ENCODE measurements at regions not wholly inside any gene's neighbourhood (a gene's known extent, or its start where the extent isn't known, plus 50 kb on each side); places are given as distances from the start of the nearest gene placed in this dataset.

- TF ChIP-seq EP300 (IDR thresholded peaks at IDR 0.05) (no peak), POLR2A (IDR thresholded peaks at IDR 0.05) (no peak), POLR2AphosphoS5 (IDR thresholded peaks at IDR 0.05) (no peak)
- TF ChIP-seq, protein P1, sequence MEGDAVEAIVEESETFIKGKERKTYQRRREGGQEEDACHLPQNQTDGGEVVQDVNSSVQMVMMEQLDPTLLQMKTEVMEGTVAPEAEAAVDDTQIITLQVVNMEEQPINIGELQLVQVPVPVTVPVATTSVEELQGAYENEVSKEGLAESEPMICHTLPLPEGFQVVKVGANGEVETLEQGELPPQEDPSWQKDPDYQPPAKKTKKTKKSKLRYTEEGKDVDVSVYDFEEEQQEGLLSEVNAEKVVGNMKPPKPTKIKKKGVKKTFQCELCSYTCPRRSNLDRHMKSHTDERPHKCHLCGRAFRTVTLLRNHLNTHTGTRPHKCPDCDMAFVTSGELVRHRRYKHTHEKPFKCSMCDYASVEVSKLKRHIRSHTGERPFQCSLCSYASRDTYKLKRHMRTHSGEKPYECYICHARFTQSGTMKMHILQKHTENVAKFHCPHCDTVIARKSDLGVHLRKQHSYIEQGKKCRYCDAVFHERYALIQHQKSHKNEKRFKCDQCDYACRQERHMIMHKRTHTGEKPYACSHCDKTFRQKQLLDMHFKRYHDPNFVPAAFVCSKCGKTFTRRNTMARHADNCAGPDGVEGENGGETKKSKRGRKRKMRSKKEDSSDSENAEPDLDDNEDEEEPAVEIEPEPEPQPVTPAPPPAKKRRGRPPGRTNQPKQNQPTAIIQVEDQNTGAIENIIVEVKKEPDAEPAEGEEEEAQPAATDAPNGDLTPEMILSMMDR (IDR thresholded peaks at IDR 0.05): no peak
Measured at GRCh38 chr9:115328677-115329076, 210.7 kb upstream of the TNC start.
